Caco-2 (cell line): ENCODE measurements at regions not wholly inside any gene's neighbourhood (a gene's known extent, or its start where the extent isn't known, plus 50 kb on each side); places are given as distances from the start of the nearest gene placed in this dataset.

ENCODE experiments used
- BruUV-seq: library from RNA; stranded (reverse); fragments of 400-500 nt; replicated peaks from 2 replicates; lab custom pipeline; 2021; lab: Mats Ljungman, UMichigan
- CTCF ChIA-PET: fragments of 300-600 bp; sonication (Branson Sonifier 250); formaldehyde crosslinking; loops from one replicate; lab custom pipeline; 2022; ENCODE audit warnings: antibody characterized with exemption; lab: Charles Lee
- POLR2A ChIA-PET: fragments of 300-600 bp; sonication (Branson Sonifier 250); formaldehyde crosslinking; loops from one replicate; lab custom pipeline; 2022; ENCODE audit warnings: antibody characterized with exemption; lab: Charles Lee
- DNase-seq, 2 experiments: peaks; one replicate each; pipeline versions ENCODE4 v3.0.0 to v3.0.0-alpha.2; 2020 to 2022
- H3K27me3 ChIP-seq: replicated peaks from 2 replicates; pipeline ENCODE4 v1.6.0; 2011; ENCODE audit warnings: low read length; ENCODE audit not compliant: control insufficient read depth, insufficient read depth
- H3K36me3 ChIP-seq: 2 replicates; pipeline ENCODE4 v1.5.1; 2011; ENCODE audit warnings: low read length; ENCODE audit not compliant: control insufficient read depth, insufficient read depth
- H3K4me1 ChIP-seq: fragments of 250-450 bp; sonication (Bioruptor Pico); 2 replicates; pipeline ENCODE4 v1.5.1; 2020; ENCODE audit warnings: mild to moderate bottlenecking
- H3K4me3 ChIP-seq: 2 replicates; pipeline ENCODE4 v1.5.1; 2011; ENCODE audit warnings: low read depth, mild to moderate bottlenecking, control low read depth, low read length
- H3K9me3 ChIP-seq: fragments of 250-450 bp; sonication (Bioruptor Pico); 2 replicates; pipeline ENCODE4 v1.5.1; 2020; ENCODE audit warnings: mild to moderate bottlenecking, moderate library complexity
- H3K27ac Mint-ChIP-seq: one replicate; pipeline ENCODE4 v1.8.0; 2022; ENCODE audit warnings: mixed read lengths; ENCODE audit not compliant: unreplicated experiment
- H3K27me3 Mint-ChIP-seq: one replicate; pipeline ENCODE4 v1.8.0; 2022; ENCODE audit warnings: mixed read lengths; ENCODE audit not compliant: insufficient read depth, unreplicated experiment
- H3K36me3 Mint-ChIP-seq: one replicate; pipeline ENCODE4 v1.8.0; 2022; ENCODE audit warnings: mild to moderate bottlenecking, mixed read lengths; ENCODE audit not compliant: insufficient read depth, unreplicated experiment
- H3K4me1 Mint-ChIP-seq: one replicate; pipeline ENCODE4 v1.8.0; 2022; ENCODE audit warnings: low read depth, mixed read lengths; ENCODE audit not compliant: unreplicated experiment
- H3K4me3 Mint-ChIP-seq: one replicate; pipeline ENCODE4 v1.8.0; 2022; ENCODE audit warnings: mild to moderate bottlenecking, moderate library complexity, mixed read lengths; ENCODE audit not compliant: unreplicated experiment
- H3K9me3 Mint-ChIP-seq: one replicate; pipeline ENCODE4 v1.8.0; 2022; ENCODE audit warnings: mixed read lengths; ENCODE audit not compliant: unreplicated experiment
- CTCF ChIP-seq, 2 experiments: fragments of 200-600 bp in 1 of 2; IDR thresholded peaks; 1 replicate in 1 of 2; 2 replicates in 1 of 2; pipeline versions ENCODE4 v1.5.1 to v1.8.0; 2011 to 2022; ENCODE audit warnings: antibody characterized with exemption in 1 of 2, control low read depth in 1 of 2, inconsistent platforms in 1 of 2, low read depth in 1 of 2, low read length in 1 of 2, mild to moderate bottlenecking in 1 of 2, moderate library complexity in 1 of 2; ENCODE audit not compliant: insufficient read depth in 1 of 2, severe bottlenecking in 1 of 2, unreplicated experiment in 1 of 2
- intact Hi-C: fragments of 100-400 bp; cut with micrococcal nuclease; formaldehyde crosslinking; loops from one replicate; pipeline ENCODE4 v1.10.0; 2022; ENCODE audit not compliant: unreplicated experiment

DNA sequence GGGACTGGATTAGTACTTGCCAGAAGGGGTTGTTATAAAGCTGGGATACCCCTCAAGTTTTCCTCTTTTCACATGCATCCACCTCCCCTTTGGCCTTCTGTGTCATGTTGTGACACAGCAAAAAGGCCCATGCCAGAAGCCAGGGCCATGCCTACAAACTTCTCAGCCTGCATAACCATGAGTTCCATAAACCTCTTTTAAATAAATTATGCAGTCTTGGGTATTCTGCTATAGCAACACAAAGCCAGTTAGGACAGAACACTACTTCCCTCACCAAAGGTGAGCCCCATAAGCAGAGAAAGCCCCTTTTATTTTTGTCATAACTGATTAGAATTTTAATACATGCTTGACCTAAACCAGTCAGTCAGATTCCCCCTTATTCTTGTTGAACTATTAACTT, 801.3 kb downstream of the DNAH5 start:
- no peak for TF ChIP-seq CTCF (IDR thresholded peaks at IDR 0.05; ENCODE audit: insufficient read depth in 1 of 2, low read depth in 1 of 2, low read length in 1 of 2, severe bottlenecking in 1 of 2, unreplicated experiment in 1 of 2)
- no peaks in the 10 kb centered on the region for H3K36me3 Mint-ChIP-seq
- CTCF ChIA-PET = no interaction called here
- no peak overlapping the region for H3K4me3 ChIP-seq
- POLR2A ChIA-PET = no interaction called here
- H3K27ac Mint-ChIP-seq = no peak overlapping the region
- H3K4me1 ChIP-seq = no peaks in the 10 kb centered on the region
- H3K4me3 Mint-ChIP-seq = no peak overlapping the region
- no peaks in the 10 kb centered on the region for H3K9me3 ChIP-seq
- no peaks in the 10 kb centered on the region for H3K9me3 Mint-ChIP-seq
- H3K36me3 ChIP-seq = no peaks in the 10 kb centered on the region
- H3K27me3 Mint-ChIP-seq = no peaks in the 10 kb centered on the region
- H3K4me1 Mint-ChIP-seq = no peaks in the 10 kb centered on the region
- no peaks in the 10 kb centered on the region for H3K27me3 ChIP-seq
- DNase-seq = no peak
- intact Hi-C loops = loop anchor here (5.0 kb wide), 1 partner anchor 1004 kb away; no protein-coding TSS in a partner anchor
- no TSS peak for BruUV-seq

DNA sequence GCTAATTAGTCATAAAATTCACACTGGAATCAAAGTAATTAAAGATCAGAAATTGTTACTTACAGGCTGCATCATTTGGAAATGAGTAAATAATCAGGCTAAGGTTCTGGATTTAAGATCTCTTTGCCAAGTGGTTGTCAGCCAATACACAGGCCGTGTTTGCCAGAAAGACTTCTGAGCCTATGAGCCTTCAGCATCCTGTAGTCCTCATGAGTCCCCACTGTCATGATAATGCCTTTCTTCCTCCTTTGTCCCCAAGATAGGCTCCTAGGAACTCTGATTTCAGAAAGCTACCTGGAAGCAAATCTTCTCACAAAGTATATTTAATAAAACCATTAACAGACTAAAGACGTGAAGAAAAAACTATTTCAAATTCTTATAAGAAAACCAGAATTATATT, 810.5 kb downstream of the DNAH5 start:
- TF ChIP-seq CTCF (IDR thresholded peaks at IDR 0.05; ENCODE audit: insufficient read depth in 1 of 2, low read depth in 1 of 2, low read length in 1 of 2, severe bottlenecking in 1 of 2, unreplicated experiment in 1 of 2) = no peak
- intact Hi-C loops = no loop called here
- Histone ChIP-seq H3K4me1 (no peaks in the 10 kb centered on the region), H3K4me3 (no peak overlapping the region), H3K36me3 (no peaks in the 10 kb centered on the region), H3K27me3 (no peaks in the 10 kb centered on the region), H3K9me3 (no peaks in the 10 kb centered on the region)
- BruUV-seq = no TSS peak
- Mint-ChIP-seq H3K36me3 (no peaks in the 10 kb centered on the region), H3K27ac (no peak overlapping the region), H3K4me3 (no peak overlapping the region), H3K27me3 (no peaks in the 10 kb centered on the region), H3K4me1 (no peaks in the 10 kb centered on the region), H3K9me3 (no peaks in the 10 kb centered on the region)
- DNase-seq = no peak
- CTCF ChIA-PET = no interaction called here
- POLR2A ChIA-PET = no interaction called here

DNA sequence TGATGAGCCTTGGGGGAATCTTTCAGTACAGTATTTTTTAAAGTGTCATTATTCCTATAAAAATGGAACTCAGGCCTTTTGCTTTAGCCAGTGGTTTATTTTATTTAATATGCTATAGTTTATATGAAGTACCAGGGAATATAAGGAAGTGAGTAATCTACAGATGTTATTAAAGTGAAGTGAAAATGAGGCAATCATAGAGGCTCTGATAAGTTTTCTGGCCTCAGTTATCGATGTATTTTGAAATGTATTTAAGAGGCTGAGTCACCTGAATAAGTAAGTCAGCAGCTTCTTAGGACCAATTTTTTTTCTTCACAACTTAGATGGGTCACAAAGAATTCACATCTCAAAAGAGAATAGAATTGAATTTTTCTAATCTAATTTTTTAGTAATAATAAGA, 829.0 kb downstream of the DNAH5 start:
- Mint-ChIP-seq H3K4me1 (no peaks in the 10 kb centered on the region), H3K36me3 (no peaks in the 10 kb centered on the region), H3K4me3 (no peak overlapping the region), H3K9me3 (no peaks in the 10 kb centered on the region), H3K27me3 (peaks cover 3% of the 10 kb centered on the region), H3K27ac (no peak overlapping the region)
- no peaks in the 10 kb centered on the region for H3K27me3 ChIP-seq
- BruUV-seq = no TSS peak
- no peak overlapping the region for H3K4me3 ChIP-seq
- TF ChIP-seq CTCF (IDR thresholded peaks at IDR 0.05; ENCODE audit: insufficient read depth in 1 of 2, low read depth in 1 of 2, low read length in 1 of 2, severe bottlenecking in 1 of 2, unreplicated experiment in 1 of 2) = no peak
- POLR2A ChIA-PET = no interaction called here
- CTCF ChIA-PET = no interaction called here
- no peaks in the 10 kb centered on the region for H3K9me3 ChIP-seq
- intact Hi-C loops = no loop called here
- DNase-seq = no peak
- no peaks in the 10 kb centered on the region for H3K36me3 ChIP-seq
- no peaks in the 10 kb centered on the region for H3K4me1 ChIP-seq
